WTC11 (cell line): ENCODE measurements at regions not wholly inside any gene's neighbourhood (a gene's known extent, or its start where the extent isn't known, plus 50 kb on each side); places are given as distances from the start of the nearest gene placed in this dataset.

Experiments
- CREM ChIP-seq: sonication (generic); formaldehyde crosslinking; IDR thresholded peaks from 2 replicates; pipeline ENCODE4 v1.8.1; 2022; ENCODE audit warnings: mild to moderate bottlenecking, missing genetic modification reagents, moderate library complexity
- MXD4 ChIP-seq: fragments of 250-450 bp; sonication (Bioruptor Pico); IDR thresholded peaks from 2 replicates; pipeline ENCODE4 v1.8.0; 2021; ENCODE audit warnings: mild to moderate bottlenecking, moderate library complexity, borderline replicate concordance
- TF ChIP-seq, protein P1 (sequence below): fragments of 200-600 bp; IDR thresholded peaks from 2 replicates; pipeline ENCODE4 v1.8.0; 2022; ENCODE audit warnings: antibody characterized with exemption
- TF ChIP-seq, protein P2 (sequence below): sonication (generic); formaldehyde crosslinking; IDR thresholded peaks from 2 replicates; pipeline ENCODE4 v1.8.0; 2022; ENCODE audit warnings: mild to moderate bottlenecking, missing genetic modification reagents
- TF ChIP-seq, protein P3 (sequence below): sonication (generic); formaldehyde crosslinking; IDR thresholded peaks from 2 replicates; pipeline ENCODE4 v1.8.0; 2022; ENCODE audit warnings: mild to moderate bottlenecking, missing genetic modification reagents

DNA sequence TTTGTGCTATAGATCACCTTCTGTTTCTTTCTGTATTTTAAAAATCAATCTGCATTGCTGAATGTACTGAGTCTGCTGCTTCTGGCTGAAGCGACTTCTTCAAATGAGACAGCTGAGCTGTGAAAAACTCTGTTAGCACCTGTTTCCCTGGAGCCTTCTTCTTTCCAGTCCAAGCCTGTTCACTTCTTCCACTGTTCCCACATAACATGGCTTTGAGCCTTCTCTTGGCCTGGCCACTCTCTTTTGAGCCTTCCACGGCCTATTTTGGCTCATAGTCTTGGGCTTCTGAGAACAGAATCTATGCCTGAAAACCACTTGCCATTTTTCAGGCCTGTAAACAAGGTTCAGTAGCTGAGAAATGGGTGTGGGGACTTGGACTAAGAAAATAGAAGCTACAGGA, 132.9 kb upstream of the IGFBP7 start:
- TF ChIP-seq MXD4 (no peak), CREM (CRISPR knock-in tag) (no peak)
- TF ChIP-seq, protein P1, sequence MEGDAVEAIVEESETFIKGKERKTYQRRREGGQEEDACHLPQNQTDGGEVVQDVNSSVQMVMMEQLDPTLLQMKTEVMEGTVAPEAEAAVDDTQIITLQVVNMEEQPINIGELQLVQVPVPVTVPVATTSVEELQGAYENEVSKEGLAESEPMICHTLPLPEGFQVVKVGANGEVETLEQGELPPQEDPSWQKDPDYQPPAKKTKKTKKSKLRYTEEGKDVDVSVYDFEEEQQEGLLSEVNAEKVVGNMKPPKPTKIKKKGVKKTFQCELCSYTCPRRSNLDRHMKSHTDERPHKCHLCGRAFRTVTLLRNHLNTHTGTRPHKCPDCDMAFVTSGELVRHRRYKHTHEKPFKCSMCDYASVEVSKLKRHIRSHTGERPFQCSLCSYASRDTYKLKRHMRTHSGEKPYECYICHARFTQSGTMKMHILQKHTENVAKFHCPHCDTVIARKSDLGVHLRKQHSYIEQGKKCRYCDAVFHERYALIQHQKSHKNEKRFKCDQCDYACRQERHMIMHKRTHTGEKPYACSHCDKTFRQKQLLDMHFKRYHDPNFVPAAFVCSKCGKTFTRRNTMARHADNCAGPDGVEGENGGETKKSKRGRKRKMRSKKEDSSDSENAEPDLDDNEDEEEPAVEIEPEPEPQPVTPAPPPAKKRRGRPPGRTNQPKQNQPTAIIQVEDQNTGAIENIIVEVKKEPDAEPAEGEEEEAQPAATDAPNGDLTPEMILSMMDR, result no peak
- TF ChIP-seq, protein P2, sequence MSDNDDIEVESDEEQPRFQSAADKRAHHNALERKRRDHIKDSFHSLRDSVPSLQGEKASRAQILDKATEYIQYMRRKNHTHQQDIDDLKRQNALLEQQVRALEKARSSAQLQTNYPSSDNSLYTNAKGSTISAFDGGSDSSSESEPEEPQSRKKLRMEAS (CRISPR knock-in tag), result no peak
- TF ChIP-seq, protein P3, sequence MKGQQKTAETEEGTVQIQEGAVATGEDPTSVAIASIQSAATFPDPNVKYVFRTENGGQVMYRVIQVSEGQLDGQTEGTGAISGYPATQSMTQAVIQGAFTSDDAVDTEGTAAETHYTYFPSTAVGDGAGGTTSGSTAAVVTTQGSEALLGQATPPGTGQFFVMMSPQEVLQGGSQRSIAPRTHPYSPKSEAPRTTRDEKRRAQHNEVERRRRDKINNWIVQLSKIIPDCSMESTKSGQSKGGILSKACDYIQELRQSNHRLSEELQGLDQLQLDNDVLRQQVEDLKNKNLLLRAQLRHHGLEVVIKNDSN, result no peak
